ENCODE measurements at regions not wholly inside any gene's neighbourhood (a gene's known extent, or its start where the extent isn't known, plus 50 kb on each side); places are given as distances from the start of the nearest gene placed in this dataset.

DNA sequence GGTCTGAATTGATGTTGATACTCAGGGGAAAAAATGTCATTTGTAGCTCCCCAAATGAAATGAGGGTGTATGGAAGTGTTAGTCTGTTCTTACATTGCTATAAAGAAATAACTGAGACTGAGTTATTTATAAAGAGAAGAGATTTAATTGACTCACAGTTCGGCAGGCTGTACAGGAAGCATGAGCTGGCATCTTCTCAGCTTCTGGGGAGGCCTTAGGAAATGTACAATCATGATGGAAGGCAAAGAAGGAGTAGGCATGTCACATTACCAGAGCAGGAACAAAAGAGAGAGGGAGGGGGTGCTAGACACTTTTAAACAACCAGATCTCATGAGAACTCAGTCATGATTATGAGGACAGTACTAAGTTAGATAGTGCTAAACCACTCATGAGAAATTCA, 1199.9 kb upstream of the DIAPH2 start:
- TF ChIP-seq EZH2 (IDR thresholded peaks at IDR 0.05; ENCODE audit: borderline replicate concordance, low read depth, low read length, poor library complexity, severe bottlenecking), result no peak
- TF ChIP-seq, protein P1, sequence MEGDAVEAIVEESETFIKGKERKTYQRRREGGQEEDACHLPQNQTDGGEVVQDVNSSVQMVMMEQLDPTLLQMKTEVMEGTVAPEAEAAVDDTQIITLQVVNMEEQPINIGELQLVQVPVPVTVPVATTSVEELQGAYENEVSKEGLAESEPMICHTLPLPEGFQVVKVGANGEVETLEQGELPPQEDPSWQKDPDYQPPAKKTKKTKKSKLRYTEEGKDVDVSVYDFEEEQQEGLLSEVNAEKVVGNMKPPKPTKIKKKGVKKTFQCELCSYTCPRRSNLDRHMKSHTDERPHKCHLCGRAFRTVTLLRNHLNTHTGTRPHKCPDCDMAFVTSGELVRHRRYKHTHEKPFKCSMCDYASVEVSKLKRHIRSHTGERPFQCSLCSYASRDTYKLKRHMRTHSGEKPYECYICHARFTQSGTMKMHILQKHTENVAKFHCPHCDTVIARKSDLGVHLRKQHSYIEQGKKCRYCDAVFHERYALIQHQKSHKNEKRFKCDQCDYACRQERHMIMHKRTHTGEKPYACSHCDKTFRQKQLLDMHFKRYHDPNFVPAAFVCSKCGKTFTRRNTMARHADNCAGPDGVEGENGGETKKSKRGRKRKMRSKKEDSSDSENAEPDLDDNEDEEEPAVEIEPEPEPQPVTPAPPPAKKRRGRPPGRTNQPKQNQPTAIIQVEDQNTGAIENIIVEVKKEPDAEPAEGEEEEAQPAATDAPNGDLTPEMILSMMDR (conservative IDR thresholded peaks at IDR 0.05; ENCODE audit: low read depth, low read length), result no peak

Data from A673 (cell line).